ENCODE measurements at regions not wholly inside any gene's neighbourhood (a gene's known extent, or its start where the extent isn't known, plus 50 kb on each side); places are given as distances from the start of the nearest gene placed in this dataset.

DNA sequence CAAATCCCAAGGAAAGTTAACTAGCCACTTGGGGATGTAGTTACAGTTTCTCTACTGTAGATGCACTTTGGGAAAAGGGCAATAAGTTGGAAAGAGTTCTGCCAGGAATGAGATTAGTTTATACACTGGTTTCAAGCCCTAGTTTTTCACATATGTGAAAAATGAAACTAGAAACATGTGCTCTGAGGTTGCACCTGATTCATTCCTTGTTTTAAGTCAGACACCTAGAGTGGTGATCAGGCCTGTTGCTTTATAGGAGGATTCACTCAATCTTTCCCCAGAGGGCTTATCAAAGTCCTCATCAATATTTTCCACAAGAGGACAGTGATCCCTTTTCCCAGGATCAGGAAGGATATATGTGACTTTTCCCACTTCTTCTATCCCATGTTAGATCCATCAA lies 515.9 kb upstream of the PKN2 start:
- CTCF ChIA-PET, result no interaction called here
- POLR2A ChIA-PET, result no interaction called here

DNA sequence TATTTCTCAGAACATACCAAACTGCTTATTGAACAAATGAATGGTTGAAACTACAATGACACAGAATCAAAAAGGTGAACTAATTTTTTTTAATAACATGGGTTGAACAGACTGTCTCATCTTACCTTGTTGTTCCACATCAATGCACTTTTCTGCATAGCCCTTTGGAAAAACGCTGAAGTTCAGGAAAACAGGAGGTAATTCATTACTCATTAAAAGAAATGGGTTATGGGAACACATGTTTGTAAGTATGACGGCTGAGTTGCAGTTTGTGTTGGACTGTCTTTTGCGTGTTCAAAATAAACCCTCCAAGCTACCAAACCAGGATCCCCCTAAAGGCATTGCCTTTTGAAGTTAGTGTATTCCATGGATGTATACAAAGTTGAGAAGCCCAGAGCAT lies 514.9 kb upstream of the PKN2 start:
- H3K4me3 ChIP-seq (ENCODE audit: low read depth, low read length), result no peak overlapping the region
- H3K36me3 ChIP-seq (ENCODE audit: control insufficient read depth, insufficient read depth, low read length), result no peaks in the 10 kb centered on the region
- H3K27me3 ChIP-seq (ENCODE audit: control insufficient read depth, insufficient read depth, low read length), result no peaks in the 10 kb centered on the region
- ChIA-PET POLR2A (interaction anchor here (0.6 kb wide), 1 partner anchor 10 kb away, joined by 3 read pairs; no protein-coding TSS in a partner anchor), CTCF (interaction anchor here (1.9 kb wide), 1 partner anchor 10 kb away, joined by 6 read pairs; no protein-coding TSS in a partner anchor)
- TF ChIP-seq, protein P1, sequence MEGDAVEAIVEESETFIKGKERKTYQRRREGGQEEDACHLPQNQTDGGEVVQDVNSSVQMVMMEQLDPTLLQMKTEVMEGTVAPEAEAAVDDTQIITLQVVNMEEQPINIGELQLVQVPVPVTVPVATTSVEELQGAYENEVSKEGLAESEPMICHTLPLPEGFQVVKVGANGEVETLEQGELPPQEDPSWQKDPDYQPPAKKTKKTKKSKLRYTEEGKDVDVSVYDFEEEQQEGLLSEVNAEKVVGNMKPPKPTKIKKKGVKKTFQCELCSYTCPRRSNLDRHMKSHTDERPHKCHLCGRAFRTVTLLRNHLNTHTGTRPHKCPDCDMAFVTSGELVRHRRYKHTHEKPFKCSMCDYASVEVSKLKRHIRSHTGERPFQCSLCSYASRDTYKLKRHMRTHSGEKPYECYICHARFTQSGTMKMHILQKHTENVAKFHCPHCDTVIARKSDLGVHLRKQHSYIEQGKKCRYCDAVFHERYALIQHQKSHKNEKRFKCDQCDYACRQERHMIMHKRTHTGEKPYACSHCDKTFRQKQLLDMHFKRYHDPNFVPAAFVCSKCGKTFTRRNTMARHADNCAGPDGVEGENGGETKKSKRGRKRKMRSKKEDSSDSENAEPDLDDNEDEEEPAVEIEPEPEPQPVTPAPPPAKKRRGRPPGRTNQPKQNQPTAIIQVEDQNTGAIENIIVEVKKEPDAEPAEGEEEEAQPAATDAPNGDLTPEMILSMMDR (IDR thresholded peaks at IDR 0.05; ENCODE audit: insufficient read depth, low read depth, low read length), result no peak
- DNase-seq (ENCODE audit: low read depth), result no peak

More for the DNA sequence above, 515.9 kb upstream of the PKN2 start:
- Histone ChIP-seq H3K27me3 (ENCODE audit: control insufficient read depth, insufficient read depth, low read length) (no peaks in the 10 kb centered on the region), H3K4me3 (ENCODE audit: low read depth, low read length) (no peak overlapping the region), H3K36me3 (ENCODE audit: control insufficient read depth, insufficient read depth, low read length) (no peaks in the 10 kb centered on the region)
- TF ChIP-seq, protein P1 (IDR thresholded peaks at IDR 0.05; ENCODE audit: insufficient read depth, low read depth, low read length), result no peak
- DNase-seq (ENCODE audit: low read depth), result no peak

DNA sequence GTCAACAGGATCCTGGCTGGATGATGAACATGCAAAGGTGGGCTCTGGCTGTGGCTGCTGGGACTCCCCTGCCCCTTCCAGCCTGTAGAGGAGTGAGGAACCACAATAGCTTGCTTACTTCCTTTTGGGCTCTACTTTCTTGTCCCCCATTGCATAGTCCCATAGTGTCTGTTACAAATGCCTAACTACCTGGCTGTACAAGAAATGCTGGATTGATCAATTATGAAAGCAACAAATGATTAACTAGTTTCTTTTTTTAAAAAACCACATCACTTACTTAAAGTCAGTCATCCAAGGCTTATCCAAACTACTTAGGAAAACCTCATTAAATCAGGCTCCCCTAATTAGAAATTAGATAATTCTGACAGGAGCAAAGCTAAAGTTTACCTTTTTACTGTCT lies 514.1 kb upstream of the PKN2 start:
- TF ChIP-seq, protein P1 (IDR thresholded peaks at IDR 0.05; ENCODE audit: insufficient read depth, low read depth, low read length), result no peak
- POLR2A ChIA-PET, result interaction anchor here (0.6 kb wide), 1 partner anchor 9 kb away, joined by 3 read pairs; no protein-coding TSS in a partner anchor

DNA sequence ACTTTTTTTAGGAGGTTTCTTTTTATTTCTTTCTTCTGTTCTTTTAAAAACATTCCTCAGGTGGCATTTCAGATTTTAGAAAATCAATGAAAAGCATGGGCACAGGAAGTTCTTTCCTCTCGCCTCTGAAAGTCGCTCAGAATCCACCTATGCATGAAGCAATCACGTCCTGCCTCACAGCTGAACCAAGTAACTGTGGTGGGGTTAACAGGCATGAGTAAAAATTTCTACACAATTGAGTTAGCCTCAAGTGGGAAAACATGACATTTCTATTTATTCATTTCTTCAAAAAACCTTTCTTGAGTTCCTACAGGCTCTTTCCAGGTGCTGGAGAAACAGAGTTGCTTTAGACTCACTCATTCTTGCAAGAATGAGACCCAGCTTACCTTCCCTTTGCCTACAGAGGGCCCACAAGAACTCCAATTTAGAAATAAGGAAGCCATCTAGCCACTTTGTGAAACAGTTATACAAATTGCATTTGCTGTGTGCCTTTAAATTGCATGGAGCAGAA lies 508.9 kb upstream of the PKN2 start:
- TF ChIP-seq, protein P1 (IDR thresholded peaks at IDR 0.05; ENCODE audit: insufficient read depth, low read depth, low read length), result no peak
- ChIA-PET POLR2A (no interaction called here), CTCF (no interaction called here)
- Histone ChIP-seq H3K36me3 (ENCODE audit: control insufficient read depth, insufficient read depth, low read length) (no peaks in the 10 kb centered on the region), H3K27me3 (ENCODE audit: control insufficient read depth, insufficient read depth, low read length) (no peaks in the 10 kb centered on the region), H3K4me3 (ENCODE audit: low read depth, low read length) (no peak overlapping the region)
- no peak for DNase-seq (ENCODE audit: low read depth)

More for the DNA sequence above, 514.1 kb upstream of the PKN2 start:
- Histone ChIP-seq H3K4me3 (ENCODE audit: low read depth, low read length) (no peak overlapping the region), H3K36me3 (ENCODE audit: control insufficient read depth, insufficient read depth, low read length) (no peaks in the 10 kb centered on the region), H3K27me3 (ENCODE audit: control insufficient read depth, insufficient read depth, low read length) (no peaks in the 10 kb centered on the region)
- CTCF ChIA-PET, result interaction anchor here (1.9 kb wide), 1 partner anchor 9 kb away, joined by 6 read pairs; no protein-coding TSS in a partner anchor
- no peak for DNase-seq (ENCODE audit: low read depth)

DNA sequence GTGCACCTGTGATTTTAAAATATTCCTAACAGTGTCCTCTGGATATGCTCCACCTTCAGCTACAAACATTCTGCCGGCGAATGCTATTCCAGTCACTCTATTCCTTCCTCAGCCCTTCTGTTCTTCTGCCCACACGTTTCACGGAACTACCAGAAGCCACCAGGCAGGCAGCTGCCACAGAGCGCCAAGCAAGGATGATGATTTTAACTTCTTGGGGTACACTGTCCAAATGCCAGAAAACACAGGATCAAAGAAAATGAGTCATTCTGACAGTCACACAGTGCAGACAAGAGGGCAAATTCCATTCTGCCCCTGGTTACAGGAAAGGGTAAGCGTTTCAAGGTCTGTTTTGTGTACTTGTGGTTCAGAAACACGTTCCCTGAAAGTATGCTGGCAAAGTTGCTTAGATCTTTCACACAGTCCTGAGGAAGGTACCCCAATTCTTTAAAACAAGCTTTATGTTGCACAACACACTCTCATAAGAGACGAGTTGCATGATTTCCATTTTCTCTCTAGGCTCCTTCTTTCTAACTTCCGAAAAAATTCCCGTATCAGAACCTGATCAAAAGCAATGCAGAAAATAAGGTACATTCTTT lies 508.3 kb upstream of the PKN2 start:
- H3K36me3 ChIP-seq (ENCODE audit: control insufficient read depth, insufficient read depth, low read length), result no peaks in the 10 kb centered on the region
- TF ChIP-seq, protein P1 (IDR thresholded peaks at IDR 0.05; ENCODE audit: insufficient read depth, low read depth, low read length), result no peak
- ChIA-PET POLR2A (no interaction called here), CTCF (no interaction called here)
- no peak for DNase-seq (ENCODE audit: low read depth)
- no peaks in the 10 kb centered on the region for H3K27me3 ChIP-seq (ENCODE audit: control insufficient read depth, insufficient read depth, low read length)
- H3K4me3 ChIP-seq (ENCODE audit: low read depth, low read length), result no peak overlapping the region
